Breast epithelium (tissue), 4 donors: ENCODE measurements at regions not wholly inside any gene's neighbourhood (a gene's known extent, or its start where the extent isn't known, plus 50 kb on each side); places are given as distances from the start of the nearest gene placed in this dataset.

Source experiments
- DNase-seq, 2 donors: peaks; one replicate each; pipeline ENCODE4 v3.0.0-alpha.2; 2019; ENCODE audit warnings: low spot score in 2 of 2
- H3K27ac ChIP-seq, 2 donors: fragments of 200-600 bp; sonication (generic) in 1 of 2; one replicate each; pipeline ENCODE4 v1.5.1; 2016 to 2019; ENCODE audit warnings: mild to moderate bottlenecking in 1 of 2
- H3K27me3 ChIP-seq, 2 donors: fragments of 200-600 bp; sonication (generic) in 1 of 2; one replicate each; pipeline versions ENCODE4 v1.5.1 to v1.6.0; 2017 to 2019; ENCODE audit warnings: control low read depth in 1 of 2, mild to moderate bottlenecking in 1 of 2
- H3K36me3 ChIP-seq: fragments of 200-600 bp; one replicate; pipeline ENCODE4 v1.5.1; 2019
- H3K4me1 ChIP-seq, 2 donors: fragments of 200-600 bp; sonication (generic); one replicate each; pipeline ENCODE4 v1.5.1; 2016 to 2019; ENCODE audit warnings: control low read depth in 1 of 2
- H3K4me3 ChIP-seq, 3 donors: fragments of 200-600 bp; sonication (generic); 1 replicate in 2 of 3; 2 replicates in 1 of 3; pipeline ENCODE4 v1.5.1; 2016 to 2019; ENCODE audit warnings: mild to moderate bottlenecking in 3 of 3, moderate library complexity in 2 of 3
- H3K9me3 ChIP-seq, 2 donors: fragments of 200-600 bp; sonication (generic) in 1 of 2; one replicate each; pipeline ENCODE4 v1.5.1; 2016 to 2019; ENCODE audit warnings: control low read depth in 1 of 2
- CTCF ChIP-seq, 3 donors: fragments of 450-650 bp; IDR thresholded peaks; one replicate each; pipeline ENCODE4 v1.5.1; 2016 to 2017; ENCODE audit warnings: antibody characterized with exemption in 3 of 3, mild to moderate bottlenecking in 3 of 3, moderate library complexity in 3 of 3
- POLR2A ChIP-seq: fragments of 450-650 bp; IDR thresholded peaks from one replicate; pipeline ENCODE4 v1.6.1; 2016; ENCODE audit warnings: antibody characterized with exemption, mild to moderate bottlenecking, moderate library complexity
- POLR2AphosphoS5 ChIP-seq, 3 donors: sonication (generic); formaldehyde crosslinking; IDR thresholded peaks; one replicate each; pipeline ENCODE4 v1.6.1; 2017; ENCODE audit warnings: antibody characterized with exemption in 3 of 3
- intact Hi-C: fragments of 100-400 bp; cut with DNase I; formaldehyde crosslinking; loops from one replicate; pipeline ENCODE4 v1.15.1; 2023; ENCODE audit warnings: low total_unique reads

GRCh38 chr2:144147356-144147755 lies 372.6 kb downstream of the ZEB2 start:
- no peak for DNase-seq
- TF ChIP-seq POLR2A (no peak), CTCF (IDR thresholded peaks at IDR 0.05) (no peak), POLR2AphosphoS5 (IDR thresholded peaks at IDR 0.05) (no peak)
- intact Hi-C loops = no loop called here
- H3K27ac ChIP-seq = no peak overlapping the region
- H3K36me3 ChIP-seq = no peaks in the 10 kb centered on the region
- no peak overlapping the region for H3K4me3 ChIP-seq
- no peaks in the 10 kb centered on the region for H3K9me3 ChIP-seq
- H3K27me3 ChIP-seq = no peaks in the 10 kb centered on the region
- no peaks in the 10 kb centered on the region for H3K4me1 ChIP-seq

GRCh38 chr2:144146876-144147275 lies 373.0 kb downstream of the ZEB2 start:
- intact Hi-C loops = no loop called here
- H3K36me3 ChIP-seq = no peaks in the 10 kb centered on the region
- H3K9me3 ChIP-seq = no peaks in the 10 kb centered on the region
- no peak for DNase-seq
- H3K4me1 ChIP-seq = no peaks in the 10 kb centered on the region
- H3K4me3 ChIP-seq = no peak overlapping the region
- TF ChIP-seq POLR2AphosphoS5 (IDR thresholded peaks at IDR 0.05) (no peak), CTCF (IDR thresholded peaks at IDR 0.05) (no peak), POLR2A (no peak)
- H3K27me3 ChIP-seq = no peaks in the 10 kb centered on the region
- H3K27ac ChIP-seq = no peak overlapping the region

- intact Hi-C loops = no loop called here
- H3K27ac ChIP-seq = no peak overlapping the region
These were observed 373.8 kb downstream of the ZEB2 start for GRCh38 chr2:144146076-144146475.

GRCh38 chr2:144143294-144144151 lies 376.4 kb downstream of the ZEB2 start:
- intact Hi-C loops = no loop called here
- no peaks in the 10 kb centered on the region for H3K27me3 ChIP-seq
- no peaks in the 10 kb centered on the region for H3K4me1 ChIP-seq
- no peak overlapping the region for H3K27ac ChIP-seq
- TF ChIP-seq POLR2A (no peak), CTCF (IDR thresholded peaks at IDR 0.05) (no peak), POLR2AphosphoS5 (IDR thresholded peaks at IDR 0.05) (no peak)
- DNase-seq = no peak
- H3K4me3 ChIP-seq = no peak overlapping the region
- no peaks in the 10 kb centered on the region for H3K36me3 ChIP-seq
- no peaks in the 10 kb centered on the region for H3K9me3 ChIP-seq

More at GRCh38 chr2:144146076-144146475, 373.8 kb downstream of the ZEB2 start:
- Histone ChIP-seq H3K4me1 (no peaks in the 10 kb centered on the region), H3K4me3 (no peak overlapping the region), H3K9me3 (no peaks in the 10 kb centered on the region), H3K27me3 (no peaks in the 10 kb centered on the region), H3K36me3 (no peaks in the 10 kb centered on the region)
- no peak for DNase-seq
- TF ChIP-seq CTCF (IDR thresholded peaks at IDR 0.05) (no peak), POLR2A (no peak), POLR2AphosphoS5 (IDR thresholded peaks at IDR 0.05) (no peak)

GRCh38 chr2:144140891-144141290 lies 379.0 kb downstream of the ZEB2 start:
- Histone ChIP-seq H3K4me1 (no peaks in the 10 kb centered on the region), H3K4me3 (no peak overlapping the region), H3K9me3 (no peaks in the 10 kb centered on the region), H3K27me3 (no peaks in the 10 kb centered on the region), H3K36me3 (no peaks in the 10 kb centered on the region), H3K27ac (no peak overlapping the region)
- no peak for TF ChIP-seq POLR2A
- no peak for TF ChIP-seq POLR2AphosphoS5 (IDR thresholded peaks at IDR 0.05)
- no peak for TF ChIP-seq CTCF (IDR thresholded peaks at IDR 0.05)
- intact Hi-C loops = no loop called here
- no peak for DNase-seq
